B cell (primary cell): ENCODE measurements at regions not wholly inside any gene's neighbourhood (a gene's known extent, or its start where the extent isn't known, plus 50 kb on each side); places are given as distances from the start of the nearest gene placed in this dataset.

Source experiments
- CTCF ChIP-seq: fragments of 200-600 bp; IDR thresholded peaks from one replicate; pipeline ENCODE4 v1.8.0; 2022; ENCODE audit warnings: antibody characterized with exemption, mild to moderate bottlenecking
- EZH2 ChIP-seq: IDR thresholded peaks from 2 replicates; pipeline ENCODE4 v1.6.1; 2012; ENCODE audit warnings: borderline replicate concordance, low read depth, mild to moderate bottlenecking, moderate library complexity, low read length; ENCODE audit not compliant: insufficient read depth, poor library complexity, severe bottlenecking

DNA sequence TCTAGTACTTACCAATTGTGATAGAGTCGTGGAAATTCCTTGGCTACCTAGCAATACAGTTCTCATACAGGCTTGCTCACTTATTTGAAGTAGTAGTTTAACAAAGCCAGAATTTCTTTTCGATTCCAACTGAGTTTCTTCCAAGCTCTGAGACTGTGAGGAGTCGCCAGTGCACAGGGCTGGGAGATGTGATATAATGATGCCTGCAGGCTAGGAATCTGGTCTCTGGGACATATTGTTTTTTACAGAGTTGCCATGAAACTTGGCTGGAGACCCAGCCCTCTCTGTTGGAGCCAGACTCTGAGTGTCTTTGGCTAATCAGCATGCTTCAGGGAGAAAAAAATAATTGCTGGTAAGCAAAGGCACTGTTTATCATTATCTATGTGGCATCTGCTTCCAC, 698.8 kb upstream of the GOT2 start:
- TF ChIP-seq CTCF (no peak), EZH2 (no peak)
